PC-3 (cell line): ENCODE measurements at regions not wholly inside any gene's neighbourhood (a gene's known extent, or its start where the extent isn't known, plus 50 kb on each side); places are given as distances from the start of the nearest gene placed in this dataset.

Experiments used
- EZH2 ChIP-seq: fragments of 300-600 bp; sonication (generic); IDR thresholded peaks from one replicate; pipeline ENCODE4 v1.6.1; 2017; ENCODE audit warnings: antibody characterized with exemption, mild to moderate bottlenecking, low read length; ENCODE audit not compliant: unreplicated experiment
- TF ChIP-seq, protein P1 (sequence below): fragments of 300-600 bp; sonication (generic); conservative IDR thresholded peaks from 2 replicates; pipeline ENCODE4 v1.5.1; 2017; ENCODE audit warnings: antibody characterized with exemption, low read depth, mild to moderate bottlenecking, low read length

- no peak for TF ChIP-seq EZH2
- TF ChIP-seq, protein P1, sequence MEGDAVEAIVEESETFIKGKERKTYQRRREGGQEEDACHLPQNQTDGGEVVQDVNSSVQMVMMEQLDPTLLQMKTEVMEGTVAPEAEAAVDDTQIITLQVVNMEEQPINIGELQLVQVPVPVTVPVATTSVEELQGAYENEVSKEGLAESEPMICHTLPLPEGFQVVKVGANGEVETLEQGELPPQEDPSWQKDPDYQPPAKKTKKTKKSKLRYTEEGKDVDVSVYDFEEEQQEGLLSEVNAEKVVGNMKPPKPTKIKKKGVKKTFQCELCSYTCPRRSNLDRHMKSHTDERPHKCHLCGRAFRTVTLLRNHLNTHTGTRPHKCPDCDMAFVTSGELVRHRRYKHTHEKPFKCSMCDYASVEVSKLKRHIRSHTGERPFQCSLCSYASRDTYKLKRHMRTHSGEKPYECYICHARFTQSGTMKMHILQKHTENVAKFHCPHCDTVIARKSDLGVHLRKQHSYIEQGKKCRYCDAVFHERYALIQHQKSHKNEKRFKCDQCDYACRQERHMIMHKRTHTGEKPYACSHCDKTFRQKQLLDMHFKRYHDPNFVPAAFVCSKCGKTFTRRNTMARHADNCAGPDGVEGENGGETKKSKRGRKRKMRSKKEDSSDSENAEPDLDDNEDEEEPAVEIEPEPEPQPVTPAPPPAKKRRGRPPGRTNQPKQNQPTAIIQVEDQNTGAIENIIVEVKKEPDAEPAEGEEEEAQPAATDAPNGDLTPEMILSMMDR = no peak
Observed at GRCh38 chr13:53411463-53411862, 382.9 kb downstream of the OLFM4 start.
